Stimulated activated naive CD8-positive, alpha-beta T cell treated with anti-CD3 and anti-CD28 coated beads, Interleukin-15, Interleukin-2, amounts not matched to agents 100 U/mL and 50 U/mL, for 24 hours (primary cell): ENCODE measurements at regions not wholly inside any gene's neighbourhood (a gene's known extent, or its start where the extent isn't known, plus 50 kb on each side); places are given as distances from the start of the nearest gene placed in this dataset.
"Not testable (repeated sequence)": the region's sequence is repeated elsewhere in the genome, so short reads cannot be mapped to it uniquely, and the experiment has no call there.

ENCODE experiments used
- ATAC-seq: fragments of 150-1000 bp; cut with Tn5 transposase; one replicate; pipeline ENCODE4 v1.10.0; 2021
- DNase-seq: peaks from one replicate; pipeline ENCODE4 v3.0.0; 2021

GRCh38 chr9:101991926-101992325, 253.5 kb upstream of the GRIN3A start:
- ATAC-seq: no peak
- no peak for DNase-seq

GRCh38 chr9:101977614-101978210, 239.3 kb upstream of the GRIN3A start:
- no peak for DNase-seq
- no peak for ATAC-seq

- ATAC-seq (no peak), DNase-seq (no peak)
These were observed 232.2 kb upstream of the GRIN3A start for GRCh38 chr9:101970609-101971008.

GRCh38 chr9:101968392-101968791, 229.9 kb upstream of the GRIN3A start:
- no peak for ATAC-seq

GRCh38 chr9:101966691-101967090, 228.2 kb upstream of the GRIN3A start:
- no peak for ATAC-seq
- DNase-seq: no peak

More at GRCh38 chr9:101968392-101968791, 229.9 kb upstream of the GRIN3A start:
- DNase-seq: no peak

GRCh38 chr9:101957705-101958104, 219.3 kb upstream of the GRIN3A start:
- no peak for DNase-seq
- ATAC-seq: no peak

- DNase-seq: no peak
These were observed 213.2 kb upstream of the GRIN3A start for GRCh38 chr9:101951598-101951997.

GRCh38 chr9:101931756-101932155, 193.3 kb upstream of the GRIN3A start:
- ATAC-seq: no peak
- no peak for DNase-seq

More at GRCh38 chr9:101951598-101951997, 213.2 kb upstream of the GRIN3A start:
- no peak for ATAC-seq

- DNase-seq (no peak), ATAC-seq (no peak)
These were observed 192.3 kb upstream of the GRIN3A start for GRCh38 chr9:101930783-101931182.

GRCh38 chr9:101925498-101925897, 187.1 kb upstream of the GRIN3A start:
- no peak for DNase-seq
- no peak for ATAC-seq

GRCh38 chr9:101923451-101923850, 185.0 kb upstream of the GRIN3A start:
- DNase-seq: no peak
- no peak for ATAC-seq

GRCh38 chr9:101916948-101917347, 178.5 kb upstream of the GRIN3A start:
- DNase-seq, ATAC-seq: not testable (repeated sequence)

- DNase-seq (no peak), ATAC-seq (no peak)
These were observed 177.0 kb upstream of the GRIN3A start for GRCh38 chr9:101915482-101915881.

GRCh38 chr9:101912698-101913097, 174.3 kb upstream of the GRIN3A start:
- ATAC-seq (no peak), DNase-seq (no peak)

- ATAC-seq (no peak), DNase-seq (no peak)
These were observed 169.0 kb upstream of the GRIN3A start for GRCh38 chr9:101907466-101907865.

GRCh38 chr9:101904845-101905244, 166.4 kb upstream of the GRIN3A start:
- ATAC-seq (no peak), DNase-seq (no peak)

GRCh38 chr9:101902051-101902450, 163.6 kb upstream of the GRIN3A start:
- no peak for DNase-seq

GRCh38 chr9:101897196-101897595, 158.7 kb upstream of the GRIN3A start:
- ATAC-seq (no peak), DNase-seq (no peak)

More at GRCh38 chr9:101902051-101902450, 163.6 kb upstream of the GRIN3A start:
- no peak for ATAC-seq

- no peak for ATAC-seq
- no peak for DNase-seq
These were observed 155.5 kb upstream of the GRIN3A start for GRCh38 chr9:101893661-101894646.

- no peak for DNase-seq
These were observed 143.1 kb upstream of the GRIN3A start for GRCh38 chr9:101881508-101881907.

GRCh38 chr9:101880846-101881245, 142.4 kb upstream of the GRIN3A start:
- DNase-seq: no peak
- no peak for ATAC-seq

More at GRCh38 chr9:101881508-101881907, 143.1 kb upstream of the GRIN3A start:
- no peak for ATAC-seq

- ATAC-seq (no peak), DNase-seq (no peak)
These were observed 140.3 kb upstream of the GRIN3A start for GRCh38 chr9:101878734-101879133.

- DNase-seq (no peak), ATAC-seq (no peak)
These were observed 139.0 kb upstream of the GRIN3A start for GRCh38 chr9:101877439-101877838.
